ENCODE measurements at regions not wholly inside any gene's neighbourhood (a gene's known extent, or its start where the extent isn't known, plus 50 kb on each side); places are given as distances from the start of the nearest gene placed in this dataset.

- 56% methylated on average over 1 of the region's 1 CpG for WGBS (ENCODE audit: low lambda C conversion rate, missing lambda C conversion rate)
- H3K4me3 ChIP-seq: no peak overlapping the region
- no peak for TF ChIP-seq CTCF (IDR thresholded peaks at IDR 0.05; ENCODE audit: poor library complexity)
- TF ChIP-seq EZH2phosphoT487 (IDR thresholded peaks at IDR 0.05; ENCODE audit: low read depth, severe bottlenecking, unreplicated experiment): no peak
- no peak for TF ChIP-seq EZH2 (IDR thresholded peaks at IDR 0.05; ENCODE audit: borderline replicate concordance)
These were observed 1049.6 kb downstream of the GRM8 start for GRCh38 chr7:126203185-126203584.

GRCh38 chr7:126202177-126202576, 1050.6 kb downstream of the GRM8 start:
- H3K27ac ChIP-seq: no peak overlapping the region
- H3K4me3 ChIP-seq: no peak overlapping the region
- no peaks in the 10 kb centered on the region for H3K27me3 ChIP-seq
- H3K9me3 ChIP-seq (ENCODE audit: low read depth): no peaks in the 10 kb centered on the region
- no peaks in the 10 kb centered on the region for H3K4me1 ChIP-seq (ENCODE audit: insufficient read depth)
- no peaks in the 10 kb centered on the region for H3K9me2 ChIP-seq (replicated peaks; ENCODE audit: insufficient read depth)
- WGBS (ENCODE audit: low lambda C conversion rate, missing lambda C conversion rate): 83% methylated on average over 1 of the region's 1 CpG
- H3K79me2 ChIP-seq: no peaks in the 10 kb centered on the region
- DNase-seq (ENCODE audit: low spot score): no peak
- TF ChIP-seq EZH2 (IDR thresholded peaks at IDR 0.05; ENCODE audit: borderline replicate concordance) (no peak), EZH2phosphoT487 (IDR thresholded peaks at IDR 0.05; ENCODE audit: low read depth, severe bottlenecking, unreplicated experiment) (no peak), CTCF (IDR thresholded peaks at IDR 0.05; ENCODE audit: poor library complexity) (no peak)
- no peak overlapping the region for H2AFZ ChIP-seq
- no peak overlapping the region for H3K4me2 ChIP-seq
- no peaks in the 10 kb centered on the region for H3K36me3 ChIP-seq (replicated peaks; ENCODE audit: insufficient read depth, low read depth)
- H4K20me1 ChIP-seq (ENCODE audit: insufficient read depth, poor library complexity, severe bottlenecking): no peaks in the 10 kb centered on the region

More at GRCh38 chr7:126203185-126203584, 1049.6 kb downstream of the GRM8 start:
- no peaks in the 10 kb centered on the region for H4K20me1 ChIP-seq (ENCODE audit: insufficient read depth, poor library complexity, severe bottlenecking)
- no peak for DNase-seq (ENCODE audit: low spot score)
- no peak overlapping the region for H2AFZ ChIP-seq
- no peaks in the 10 kb centered on the region for H3K79me2 ChIP-seq
- H3K36me3 ChIP-seq (replicated peaks; ENCODE audit: insufficient read depth, low read depth): no peaks in the 10 kb centered on the region
- H3K4me2 ChIP-seq: no peak overlapping the region
- H3K27ac ChIP-seq: no peak overlapping the region
- no peaks in the 10 kb centered on the region for H3K27me3 ChIP-seq
- H3K9me3 ChIP-seq (ENCODE audit: low read depth): no peaks in the 10 kb centered on the region
- no peaks in the 10 kb centered on the region for H3K9me2 ChIP-seq (replicated peaks; ENCODE audit: insufficient read depth)
- no peaks in the 10 kb centered on the region for H3K4me1 ChIP-seq (ENCODE audit: insufficient read depth)

DNA sequence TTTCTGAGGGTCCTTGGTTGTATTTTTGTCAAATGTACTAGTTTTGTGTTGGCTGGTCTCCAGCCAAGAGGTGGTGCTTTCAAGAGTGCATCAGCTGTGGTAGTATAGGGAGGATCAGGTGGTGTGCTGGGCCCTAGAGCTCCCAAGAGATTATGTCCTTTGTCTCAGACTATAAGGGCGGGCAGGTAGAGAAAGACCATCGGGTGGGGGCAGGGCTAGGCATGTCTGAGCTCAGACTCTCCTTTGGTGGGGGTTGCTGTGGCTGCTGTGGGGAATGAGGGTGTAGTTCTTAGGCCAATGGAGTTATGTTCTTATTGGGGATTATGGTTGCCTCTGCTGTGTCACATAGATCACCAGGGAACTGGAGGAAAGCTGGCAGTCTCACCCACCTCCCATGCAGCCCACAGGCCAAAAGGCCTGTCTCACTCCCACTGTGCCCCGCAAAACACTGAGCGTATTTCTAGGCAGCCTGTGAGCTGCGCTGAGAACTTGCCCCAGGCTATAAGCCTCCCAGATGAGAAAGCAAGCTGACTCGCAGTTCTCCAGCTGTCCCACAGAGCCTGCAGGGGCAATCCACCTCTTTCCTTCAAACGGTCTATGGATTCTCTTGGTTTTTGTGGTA, 1066.7 kb downstream of the GRM8 start:
- no peak for DNase-seq (ENCODE audit: low spot score)
- Histone ChIP-seq H3K79me2 (no peaks in the 10 kb centered on the region), H2AFZ (no peak overlapping the region), H3K9me2 (replicated peaks; ENCODE audit: insufficient read depth) (no peaks in the 10 kb centered on the region), H3K9me3 (ENCODE audit: low read depth) (no peaks in the 10 kb centered on the region), H3K4me1 (ENCODE audit: insufficient read depth) (no peaks in the 10 kb centered on the region), H3K27ac (no peak overlapping the region), H3K4me2 (no peak overlapping the region), H3K27me3 (no peaks in the 10 kb centered on the region), H3K36me3 (replicated peaks; ENCODE audit: insufficient read depth, low read depth) (no peaks in the 10 kb centered on the region), H4K20me1 (ENCODE audit: insufficient read depth, poor library complexity, severe bottlenecking) (no peaks in the 10 kb centered on the region), H3K4me3 (no peak overlapping the region)
- 44% methylated on average over 7 of the region's 7 CpGs for WGBS (ENCODE audit: low lambda C conversion rate, missing lambda C conversion rate)
- TF ChIP-seq CTCF (IDR thresholded peaks at IDR 0.05; ENCODE audit: poor library complexity) (no peak), EZH2 (IDR thresholded peaks at IDR 0.05; ENCODE audit: borderline replicate concordance) (no peak), EZH2phosphoT487 (IDR thresholded peaks at IDR 0.05; ENCODE audit: low read depth, severe bottlenecking, unreplicated experiment) (no peak)

- Histone ChIP-seq H3K4me1 (ENCODE audit: insufficient read depth) (no peaks in the 10 kb centered on the region), H3K4me2 (no peak overlapping the region), H4K20me1 (ENCODE audit: insufficient read depth, poor library complexity, severe bottlenecking) (no peaks in the 10 kb centered on the region), H3K27me3 (no peaks in the 10 kb centered on the region), H3K79me2 (no peaks in the 10 kb centered on the region), H3K36me3 (replicated peaks; ENCODE audit: insufficient read depth, low read depth) (no peaks in the 10 kb centered on the region), H3K9me3 (ENCODE audit: low read depth) (no peaks in the 10 kb centered on the region), H2AFZ (no peak overlapping the region), H3K4me3 (no peak overlapping the region), H3K27ac (no peak overlapping the region), H3K9me2 (replicated peaks; ENCODE audit: insufficient read depth) (no peaks in the 10 kb centered on the region)
- TF ChIP-seq CTCF (IDR thresholded peaks at IDR 0.05; ENCODE audit: poor library complexity) (no peak), EZH2phosphoT487 (IDR thresholded peaks at IDR 0.05; ENCODE audit: low read depth, severe bottlenecking, unreplicated experiment) (no peak), EZH2 (IDR thresholded peaks at IDR 0.05; ENCODE audit: borderline replicate concordance) (no peak)
- no peak for DNase-seq (ENCODE audit: low spot score)
These were observed 1072.8 kb downstream of the GRM8 start for GRCh38 chr7:126179916-126180315.

Measured in hepatocyte (in vitro differentiated cells).